ENCODE measurements at regions not wholly inside any gene's neighbourhood (a gene's known extent, or its start where the extent isn't known, plus 50 kb on each side); places are given as distances from the start of the nearest gene placed in this dataset.

GRCh38 chr3:102176333-102177050 is 258.3 kb upstream of the ZPLD1 start:
- Mint-ChIP-seq H3K4me3 (no peak overlapping the region), H3K36me3 (ENCODE audit: low read depth) (no peaks in the 10 kb centered on the region), H3K9me3 (ENCODE audit: low read depth) (peaks cover 2% of the 10 kb centered on the region), H3K27ac (no peak overlapping the region), H3K4me1 (peaks cover 5% of the 10 kb centered on the region), H3K27me3 (peaks cover 1% of the 10 kb centered on the region)
- ATAC-seq = no peak
- CTCF ChIA-PET = interaction anchor here (0.6 to 2.2 kb wide), 3 partner anchors 11 to 347 kb away, joined by 3 to 5 read pairs (median 4); no protein-coding TSS in a partner anchor
- POLR2A ChIA-PET = no interaction called here
- intact Hi-C loops (cut with DNase I, micrococcal nuclease) = no loop called here
- DNase-seq = no peak

- Mint-ChIP-seq H3K27me3 (peaks cover 1% of the 10 kb centered on the region), H3K4me1 (peaks cover 5% of the 10 kb centered on the region), H3K27ac (no peak overlapping the region), H3K36me3 (ENCODE audit: low read depth) (no peaks in the 10 kb centered on the region), H3K9me3 (ENCODE audit: low read depth) (peaks cover 2% of the 10 kb centered on the region), H3K4me3 (no peak overlapping the region)
- intact Hi-C loops (cut with DNase I, micrococcal nuclease) = no loop called here
- ChIA-PET CTCF (interaction anchor here (0.6 to 2.2 kb wide), 4 partner anchors 12 to 347 kb away, joined by 3 to 5 read pairs (median 4); no protein-coding TSS in a partner anchor), POLR2A (interaction anchor here (0.6 kb wide), 1 partner anchor 95 kb away, joined by 3 read pairs; no protein-coding TSS in a partner anchor)
- ATAC-seq = no peak
- no peak for DNase-seq
Measured at GRCh38 chr3:102177075-102177755, 257.6 kb upstream of the ZPLD1 start.

DNA sequence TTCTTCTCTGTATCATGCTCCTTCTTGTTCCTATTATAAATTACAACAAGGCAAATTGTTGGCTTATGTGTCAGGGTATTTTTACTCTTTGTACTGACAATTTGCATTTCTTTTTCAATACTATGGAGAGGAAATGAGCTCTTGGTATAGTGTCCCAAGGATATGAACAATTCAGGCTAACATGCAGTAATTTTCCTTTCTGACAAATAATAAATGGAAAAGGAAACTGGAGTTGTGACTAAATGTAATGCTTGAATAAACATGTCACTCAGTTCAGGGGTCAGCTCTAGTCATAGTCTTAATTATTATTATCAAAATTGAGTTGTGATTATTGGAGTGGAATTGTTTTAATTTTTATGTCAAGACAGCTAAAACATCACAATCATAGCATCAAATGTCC is 256.0 kb upstream of the ZPLD1 start:
- intact Hi-C loops (cut with DNase I, micrococcal nuclease) = no loop called here
- Mint-ChIP-seq H3K4me3 (no peak overlapping the region), H3K27ac (no peak overlapping the region), H3K27me3 (peaks cover 1% of the 10 kb centered on the region), H3K9me3 (ENCODE audit: low read depth) (peaks cover 2% of the 10 kb centered on the region), H3K4me1 (peaks cover 5% of the 10 kb centered on the region), H3K36me3 (ENCODE audit: low read depth) (no peaks in the 10 kb centered on the region)
- DNase-seq = no peak
- ATAC-seq = no peak
- CTCF ChIA-PET = interaction anchor here (1.0 to 2.2 kb wide), 7 partner anchors 8 to 349 kb away, joined by 3 to 11 read pairs (median 5); no protein-coding TSS in a partner anchor
- POLR2A ChIA-PET = no interaction called here

DNA sequence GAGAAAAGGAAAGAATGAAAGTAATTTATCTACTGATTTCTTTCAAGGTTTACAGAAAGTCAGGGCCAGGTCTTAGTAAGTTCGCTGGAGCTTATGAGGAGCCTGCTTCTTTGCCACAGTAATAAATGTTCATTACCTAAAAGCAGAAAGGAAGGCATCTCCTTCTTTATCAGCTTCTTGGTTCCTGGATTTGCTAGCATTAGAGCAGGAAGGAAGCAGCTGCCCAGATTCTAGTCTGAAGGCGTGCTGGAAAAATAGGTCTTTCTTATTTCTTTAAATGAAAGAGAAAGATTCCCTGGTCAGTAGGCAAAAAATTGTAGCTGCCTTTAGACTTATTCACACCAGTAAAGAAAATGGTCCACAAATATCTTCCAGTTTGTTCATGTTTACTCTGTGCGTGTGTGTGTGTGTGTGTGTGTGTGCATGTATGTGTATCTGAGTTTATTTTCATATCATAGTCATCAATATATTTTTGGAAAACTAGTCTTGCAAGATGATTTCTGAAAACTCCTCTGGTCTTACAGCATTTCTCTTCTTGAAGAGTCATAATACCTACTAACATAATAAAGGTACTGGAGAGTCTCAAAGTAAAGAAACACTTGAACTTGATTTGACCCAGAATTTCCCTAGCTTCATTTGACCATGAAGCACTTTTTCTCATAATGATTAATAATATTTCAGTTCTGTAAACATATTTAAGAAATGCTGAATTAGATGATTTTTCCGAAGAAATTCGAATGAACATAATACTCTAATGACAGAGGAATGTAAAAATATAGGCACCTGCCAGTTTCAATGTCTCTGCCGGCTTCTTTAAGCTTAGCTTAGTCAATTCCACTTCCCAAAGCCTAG is 255.3 kb upstream of the ZPLD1 start:
- CTCF ChIA-PET = interaction anchor here (0.6 to 2.2 kb wide), 8 partner anchors 9 to 622 kb away, joined by 3 to 11 read pairs (median 4); no protein-coding TSS in a partner anchor

GRCh38 chr3:102180280-102180931 is 254.4 kb upstream of the ZPLD1 start:
- POLR2A ChIA-PET = no interaction called here
- no peak for DNase-seq
- peaks cover 5% of the 10 kb centered on the region for H3K4me1 Mint-ChIP-seq
- no peak overlapping the region for H3K27ac Mint-ChIP-seq
- intact Hi-C loops (cut with DNase I, micrococcal nuclease) = no loop called here
- peaks cover 1% of the 10 kb centered on the region for H3K27me3 Mint-ChIP-seq
- CTCF ChIA-PET = interaction anchor here (0.6 to 2.2 kb wide), 8 partner anchors 11 to 371 kb away, joined by 3 to 11 read pairs (median 3); no protein-coding TSS in a partner anchor
- H3K4me3 Mint-ChIP-seq = no peak overlapping the region
- peak; percentile 51 for ATAC-seq
- H3K9me3 Mint-ChIP-seq (ENCODE audit: low read depth) = peaks cover 2% of the 10 kb centered on the region
- no peaks in the 10 kb centered on the region for H3K36me3 Mint-ChIP-seq (ENCODE audit: low read depth)

More for the DNA sequence above, 255.3 kb upstream of the ZPLD1 start:
- intact Hi-C loops (cut with DNase I, micrococcal nuclease) = no loop called here
- Mint-ChIP-seq H3K4me3 (no peak overlapping the region), H3K36me3 (ENCODE audit: low read depth) (no peaks in the 10 kb centered on the region), H3K27ac (no peak overlapping the region), H3K9me3 (ENCODE audit: low read depth) (peaks cover 2% of the 10 kb centered on the region), H3K4me1 (peaks cover 5% of the 10 kb centered on the region), H3K27me3 (peaks cover 1% of the 10 kb centered on the region)
- POLR2A ChIA-PET = no interaction called here
- DNase-seq (no peak), ATAC-seq (no peak)

GRCh38 chr3:102181175-102181920 is 253.5 kb upstream of the ZPLD1 start:
- peaks cover 2% of the 10 kb centered on the region for H3K9me3 Mint-ChIP-seq (ENCODE audit: low read depth)
- DNase-seq (no peak), ATAC-seq (no peak)
- no peak overlapping the region for H3K27ac Mint-ChIP-seq
- peaks cover 1% of the 10 kb centered on the region for H3K27me3 Mint-ChIP-seq
- intact Hi-C loops (cut with DNase I, micrococcal nuclease) = no loop called here
- POLR2A ChIA-PET = no interaction called here
- no peaks in the 10 kb centered on the region for H3K36me3 Mint-ChIP-seq (ENCODE audit: low read depth)
- peaks cover 5% of the 10 kb centered on the region for H3K4me1 Mint-ChIP-seq
- CTCF ChIA-PET = interaction anchor here (0.6 to 2.2 kb wide), 5 partner anchors 16 to 372 kb away, joined by 3 to 11 read pairs (median 3); no protein-coding TSS in a partner anchor
- no peak overlapping the region for H3K4me3 Mint-ChIP-seq

DNA sequence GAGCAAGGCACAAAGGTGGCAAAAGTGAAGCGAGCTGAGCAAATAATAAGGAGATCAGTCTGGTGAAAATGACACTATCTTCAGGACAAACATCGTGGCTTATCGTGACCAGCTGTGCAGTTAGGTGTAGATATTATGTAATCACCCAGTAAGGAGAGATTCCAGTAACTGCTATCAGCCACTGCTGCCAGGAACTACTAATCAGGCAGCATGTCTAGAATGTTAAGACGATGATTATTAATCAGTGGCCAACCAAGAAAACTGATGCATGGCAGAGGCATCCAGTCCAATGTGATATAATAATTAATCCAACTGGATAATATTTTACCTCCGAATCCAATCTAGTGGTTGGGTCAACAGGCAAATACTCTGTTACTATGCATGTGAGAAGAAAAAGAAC is 252.7 kb upstream of the ZPLD1 start:
- no peaks in the 10 kb centered on the region for H3K36me3 Mint-ChIP-seq (ENCODE audit: low read depth)
- H3K27me3 Mint-ChIP-seq = peaks cover 1% of the 10 kb centered on the region

GRCh38 chr3:102183186-102183585 is 251.6 kb upstream of the ZPLD1 start:
- Mint-ChIP-seq H3K27me3 (peaks cover 1% of the 10 kb centered on the region), H3K4me1 (peaks cover 5% of the 10 kb centered on the region), H3K4me3 (no peak overlapping the region), H3K36me3 (ENCODE audit: low read depth) (no peaks in the 10 kb centered on the region), H3K27ac (no peak overlapping the region), H3K9me3 (ENCODE audit: low read depth) (peaks cover 1% of the 10 kb centered on the region)
- no peak for ATAC-seq
- intact Hi-C loops (cut with DNase I, micrococcal nuclease) = no loop called here
- DNase-seq = no peak
- ChIA-PET POLR2A (no interaction called here), CTCF (interaction anchor here (0.8 to 1.0 kb wide), 2 partner anchors 13 to 324 kb away, joined by 3 read pairs; no protein-coding TSS in a partner anchor)

More for the DNA sequence above, 252.7 kb upstream of the ZPLD1 start:
- POLR2A ChIA-PET = no interaction called here
- Mint-ChIP-seq H3K4me1 (peaks cover 5% of the 10 kb centered on the region), H3K9me3 (ENCODE audit: low read depth) (peaks cover 2% of the 10 kb centered on the region), H3K27ac (no peak overlapping the region), H3K4me3 (no peak overlapping the region)
- DNase-seq (no peak), ATAC-seq (no peak)
- intact Hi-C loops (cut with DNase I, micrococcal nuclease) = no loop called here
- CTCF ChIA-PET = interaction anchor here (0.6 kb wide), 1 partner anchor 24 kb away, joined by 3 read pairs; no protein-coding TSS in a partner anchor

DNA sequence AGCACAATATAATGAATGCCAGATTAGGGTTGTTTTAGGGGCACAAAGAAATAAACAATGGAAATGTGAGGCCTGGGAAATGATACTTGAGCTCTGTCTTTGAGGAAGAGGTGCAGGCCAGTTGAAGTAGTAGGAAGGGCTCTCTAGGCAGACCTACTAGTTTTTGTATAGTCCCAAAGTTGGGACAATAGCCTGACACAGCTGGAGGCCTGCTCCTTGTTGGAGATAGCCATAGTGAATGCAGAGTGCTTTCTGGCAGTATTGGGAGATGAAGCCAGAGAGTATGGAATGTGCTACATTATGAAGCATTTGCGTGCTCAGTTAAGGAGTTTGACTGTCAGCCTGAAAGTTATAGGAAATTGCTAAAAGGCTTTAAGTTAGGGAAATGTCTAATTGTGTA is 251.2 kb upstream of the ZPLD1 start:
- DNase-seq (no peak), ATAC-seq (no peak)
- intact Hi-C loops (cut with DNase I, micrococcal nuclease) = no loop called here
- peaks cover 1% of the 10 kb centered on the region for H3K27me3 Mint-ChIP-seq
- peaks cover 5% of the 10 kb centered on the region for H3K4me1 Mint-ChIP-seq
- no peak overlapping the region for H3K4me3 Mint-ChIP-seq
- no peaks in the 10 kb centered on the region for H3K9me3 Mint-ChIP-seq (ENCODE audit: low read depth)
- no peaks in the 10 kb centered on the region for H3K36me3 Mint-ChIP-seq (ENCODE audit: low read depth)
- POLR2A ChIA-PET = no interaction called here
- no peak overlapping the region for H3K27ac Mint-ChIP-seq
- CTCF ChIA-PET = interaction anchor here (1.0 kb wide), 1 partner anchor 324 kb away, joined by 3 read pairs; no protein-coding TSS in a partner anchor

DNA sequence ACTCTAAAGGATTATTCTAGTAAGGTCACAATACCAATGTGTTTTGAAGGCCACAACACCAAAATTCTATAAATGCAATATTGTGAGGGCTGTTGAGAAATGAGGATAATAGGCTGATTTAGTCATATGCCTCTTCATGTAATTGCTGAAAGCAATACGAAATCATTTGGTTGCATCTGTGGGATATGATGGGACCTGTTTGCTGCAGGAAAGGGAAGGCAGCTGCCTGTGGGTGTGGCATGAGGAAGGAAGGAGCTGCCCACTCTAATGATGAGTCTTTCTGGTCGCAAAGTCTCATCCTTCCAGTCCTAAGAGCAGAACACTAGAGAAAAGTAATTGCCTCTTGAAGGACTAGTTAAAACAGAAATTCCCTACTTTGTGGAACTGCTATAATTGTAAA is 245.3 kb upstream of the ZPLD1 start:
- H3K9me3 Mint-ChIP-seq (ENCODE audit: low read depth) = no peaks in the 10 kb centered on the region
- no peak overlapping the region for H3K4me3 Mint-ChIP-seq
- H3K4me1 Mint-ChIP-seq = peaks cover 7% of the 10 kb centered on the region
- no peaks in the 10 kb centered on the region for H3K36me3 Mint-ChIP-seq (ENCODE audit: low read depth)
- ATAC-seq = no peak
- no peak for DNase-seq
- H3K27ac Mint-ChIP-seq = no peak overlapping the region
- POLR2A ChIA-PET = no interaction called here
- intact Hi-C loops (cut with DNase I, micrococcal nuclease) = no loop called here
- H3K27me3 Mint-ChIP-seq = no peaks in the 10 kb centered on the region
- CTCF ChIA-PET = no interaction called here
